GM12878 (cell line): ENCODE measurements at regions not wholly inside any gene's neighbourhood (a gene's known extent, or its start where the extent isn't known, plus 50 kb on each side); places are given as distances from the start of the nearest gene placed in this dataset.
A peak's percentile ranks its signal among the peaks of the same experiment; 100 is the strongest.

Experiments used
- CEBPZ ChIP-seq: fragments of 150-350 bp; IDR thresholded peaks from 2 replicates; pipeline ENCODE4 v1.6.1; 2016; ENCODE audit warnings: low read depth, low read length
- EP300 ChIP-seq, 2 experiments: fragments of 150-350 bp in 1 of 2; IDR thresholded peaks; 2 replicates each; pipeline ENCODE4 v1.6.1; 2011 to 2012; ENCODE audit warnings: low read depth in 2 of 2, low read length in 2 of 2, borderline replicate concordance in 1 of 2, improper control_type of control experiment in 1 of 2, inconsistent platforms in 1 of 2; ENCODE audit not compliant: control insufficient read depth in 1 of 2
- IKZF1 ChIP-seq: fragments of 450-650 bp; conservative IDR thresholded peaks from 2 replicates; pipeline ENCODE4 v1.6.1; 2017; ENCODE audit warnings: antibody characterized with exemption, mild to moderate bottlenecking
- POU2F2 ChIP-seq: IDR thresholded peaks from 3 replicates; pipeline ENCODE4 v1.6.1; 2011; ENCODE audit warnings: low read depth, mild to moderate bottlenecking, low read length, borderline replicate concordance
- SIN3A ChIP-seq: IDR thresholded peaks from 2 replicates; pipeline ENCODE4 v1.6.1; 2012; ENCODE audit warnings: low read depth, low read length, improper control_type of control experiment
- SMARCA5 ChIP-seq: fragments of 450-650 bp; IDR thresholded peaks from 2 replicates; pipeline ENCODE4 v1.6.1; 2017; ENCODE audit warnings: mild to moderate bottlenecking
- SMC3 ChIP-seq: IDR thresholded peaks from 2 replicates; pipeline ENCODE4 v1.6.1; 2011; ENCODE audit warnings: low read length, improper control_type of control experiment, borderline replicate concordance
- USF2 ChIP-seq: IDR thresholded peaks from 2 replicates; pipeline ENCODE4 v1.6.1; 2011; ENCODE audit warnings: low read depth, low read length, improper control_type of control experiment, borderline replicate concordance
- ZBTB4 ChIP-seq: fragments of 450-650 bp; formaldehyde crosslinking; IDR thresholded peaks from 2 replicates; pipeline ENCODE4 v1.4.0; 2022; ENCODE audit warnings: mild to moderate bottlenecking, moderate library complexity
- ZNF207 ChIP-seq: fragments of 450-650 bp; IDR thresholded peaks from 2 replicates; pipeline ENCODE4 v1.6.1; 2014; ENCODE audit warnings: antibody characterized with exemption, mild to moderate bottlenecking, borderline replicate concordance
- ZNF384 ChIP-seq: IDR thresholded peaks from 2 replicates; pipeline ENCODE4 v1.6.1; 2012; ENCODE audit warnings: low read depth, mild to moderate bottlenecking, low read length, improper control_type of control experiment, borderline replicate concordance
- ZNF592 ChIP-seq: fragments of 450-650 bp; IDR thresholded peaks from 2 replicates; pipeline ENCODE4 v1.6.1; 2017; ENCODE audit warnings: mild to moderate bottlenecking, moderate library complexity

GRCh38 chr6:111997078-111997852 is 56.6 kb upstream of the CCN6 start (continued):
- TF ChIP-seq ZBTB4 (CRISPR knock-in tag) (no peak), POU2F2 (peak; percentile 74; the same call in 1 of the 3 replicates), ZNF207 (peak; percentile 56; the same call in 1 of the 2 replicates), SMC3 (peak; percentile 98), CEBPZ (no peak), SMARCA5 (peak; percentile 53; the same call in 1 of the 2 replicates), USF2 (no peak), ZNF592 (no peak), SIN3A (no peak), ZNF384 (no peak), EP300 (IDR thresholded peaks at IDR 0.05; ENCODE audit: borderline replicate concordance in 1 of 2, control insufficient read depth in 1 of 2, low read depth in 2 of 2, low read length in 2 of 2) (no peak), IKZF1 (peak; percentile 58; the same call in 1 of the 2 replicates)
